Dermis blood vessel endothelial cell (primary cell): ENCODE measurements at regions not wholly inside any gene's neighbourhood (a gene's known extent, or its start where the extent isn't known, plus 50 kb on each side); places are given as distances from the start of the nearest gene placed in this dataset.
"Not testable (repeated sequence)": the region's sequence is repeated elsewhere in the genome, so short reads cannot be mapped to it uniquely, and the experiment has no call there.

ENCODE experiments used
- DNase-seq: peaks from one replicate; pipeline ENCODE4 v3.0.0; 2010

GRCh38 chr16:22627043-22627442, 116.4 kb downstream of the NPIPB5 start:
- DNase-seq: no peak

GRCh38 chr16:22628994-22629393, 118.3 kb downstream of the NPIPB5 start:
- no peak for DNase-seq

GRCh38 chr16:22630242-22630641, 119.6 kb downstream of the NPIPB5 start:
- no peak for DNase-seq

GRCh38 chr16:22631264-22631663, 120.6 kb downstream of the NPIPB5 start:
- no peak for DNase-seq

- DNase-seq: no peak
Measured at GRCh38 chr16:22632606-22633005, 121.9 kb downstream of the NPIPB5 start.

GRCh38 chr16:22633280-22633679, 122.6 kb downstream of the NPIPB5 start:
- DNase-seq: no peak

GRCh38 chr16:22633799-22634198, 123.1 kb downstream of the NPIPB5 start:
- DNase-seq: no peak

GRCh38 chr16:22634954-22635353, 124.3 kb downstream of the NPIPB5 start:
- no peak for DNase-seq

- DNase-seq: no peak
Measured at GRCh38 chr16:22635357-22635761, 124.7 kb downstream of the NPIPB5 start.

GRCh38 chr16:22635801-22636200, 125.1 kb downstream of the NPIPB5 start:
- DNase-seq: no peak

GRCh38 chr16:22638393-22639206, 127.9 kb downstream of the NPIPB5 start:
- no peak for DNase-seq

- DNase-seq: peak; percentile 63
Measured at GRCh38 chr16:22641131-22641628, 130.5 kb downstream of the NPIPB5 start.

- DNase-seq: no peak
Measured at GRCh38 chr16:22642416-22643088, 131.9 kb downstream of the NPIPB5 start.

GRCh38 chr16:22643203-22643602, 132.5 kb downstream of the NPIPB5 start:
- not testable (repeated sequence) for DNase-seq

GRCh38 chr16:22643886-22644285, 133.2 kb downstream of the NPIPB5 start:
- DNase-seq: no peak

GRCh38 chr16:22645868-22646267, 135.2 kb downstream of the NPIPB5 start:
- no peak for DNase-seq

- no peak for DNase-seq
Measured at GRCh38 chr16:22646948-22647556, 136.4 kb downstream of the NPIPB5 start.

- DNase-seq: no peak
Measured at GRCh38 chr16:22648141-22648540, 137.4 kb downstream of the NPIPB5 start.

- no peak for DNase-seq
Measured at GRCh38 chr16:22648941-22649340, 138.2 kb downstream of the NPIPB5 start.

GRCh38 chr16:22651111-22651817, 140.6 kb downstream of the NPIPB5 start:
- not testable (repeated sequence) for DNase-seq

- no peak for DNase-seq
Measured at GRCh38 chr16:22652463-22652845, 141.8 kb downstream of the NPIPB5 start.

GRCh38 chr16:22653876-22654275, 143.2 kb downstream of the NPIPB5 start:
- no peak for DNase-seq

- not testable (repeated sequence) for DNase-seq
Measured at GRCh38 chr16:22656573-22656972, 145.9 kb downstream of the NPIPB5 start.
